Ishikawa (cell line): ENCODE measurements at regions not wholly inside any gene's neighbourhood (a gene's known extent, or its start where the extent isn't known, plus 50 kb on each side); places are given as distances from the start of the nearest gene placed in this dataset.

Experiments used
- CEBPB ChIP-seq: IDR thresholded peaks from 2 replicates; pipeline ENCODE4 v1.6.1; 2012
- CREB1 ChIP-seq: IDR thresholded peaks from 2 replicates; pipeline ENCODE4 v1.6.1; 2012; ENCODE audit warnings: low read depth
- EGR1 ChIP-seq: IDR thresholded peaks from 2 replicates; pipeline ENCODE4 v1.6.1; 2012
- EP300 ChIP-seq: IDR thresholded peaks from 2 replicates; pipeline ENCODE4 v1.6.1; 2012; ENCODE audit warnings: borderline replicate concordance
- FOXM1 ChIP-seq: IDR thresholded peaks from 2 replicates; pipeline ENCODE4 v1.6.1; 2012; ENCODE audit warnings: low read depth, borderline replicate concordance
- MAX ChIP-seq: IDR thresholded peaks from 2 replicates; pipeline ENCODE4 v1.6.1; 2012
- NFIC ChIP-seq: IDR thresholded peaks from 2 replicates; pipeline ENCODE4 v1.6.1; 2012
- RAD21 ChIP-seq: IDR thresholded peaks from 2 replicates; pipeline ENCODE4 v1.6.1; 2012; ENCODE audit warnings: low read depth
- REST ChIP-seq: IDR thresholded peaks from 2 replicates; pipeline ENCODE4 v1.6.1; 2012; ENCODE audit warnings: low read depth, mild to moderate bottlenecking
- TAF1 ChIP-seq: IDR thresholded peaks from 2 replicates; pipeline ENCODE4 v1.6.1; 2012; ENCODE audit warnings: low read depth, mild to moderate bottlenecking
- TCF12 ChIP-seq: IDR thresholded peaks from 2 replicates; pipeline ENCODE4 v1.6.1; 2012; ENCODE audit warnings: low read depth
- TEAD4 ChIP-seq: IDR thresholded peaks from 2 replicates; pipeline ENCODE4 v1.6.1; 2012
- USF1 ChIP-seq: IDR thresholded peaks from 2 replicates; pipeline ENCODE4 v1.6.1; 2012
- YY1 ChIP-seq: IDR thresholded peaks from 2 replicates; pipeline ENCODE4 v1.6.1; 2012; ENCODE audit warnings: low read depth
- ZBTB7A ChIP-seq: IDR thresholded peaks from 2 replicates; pipeline ENCODE4 v1.6.1; 2012; ENCODE audit warnings: low read depth

GRCh38 chr6:81023709-81024108 lies 728.8 kb downstream of the TENT5A start:
- TF ChIP-seq ZBTB7A (no peak), YY1 (no peak), REST (no peak), EP300 (no peak), MAX (no peak), TEAD4 (no peak), TAF1 (no peak), RAD21 (no peak), FOXM1 (no peak), EGR1 (no peak), TCF12 (no peak), CREB1 (no peak), CEBPB (no peak), USF1 (no peak)

- no peak for TF ChIP-seq TAF1
Measured at GRCh38 chr6:81023007-81023582, 729.4 kb downstream of the TENT5A start.

GRCh38 chr6:81003894-81004293 lies 748.6 kb downstream of the TENT5A start:
- TF ChIP-seq ZBTB7A (no peak), EP300 (no peak), RAD21 (no peak), CREB1 (no peak)

GRCh38 chr6:81003156-81003555 lies 749.3 kb downstream of the TENT5A start:
- TF ChIP-seq USF1 (no peak), YY1 (no peak), CEBPB (no peak), REST (no peak), TEAD4 (no peak), TAF1 (no peak), NFIC (no peak), EP300 (no peak)

- TF ChIP-seq ZBTB7A = no peak
- no peak for TF ChIP-seq TEAD4
- no peak for TF ChIP-seq EP300
- no peak for TF ChIP-seq CEBPB
- TF ChIP-seq MAX = no peak
- no peak for TF ChIP-seq EGR1
- no peak for TF ChIP-seq NFIC
- TF ChIP-seq FOXM1 = no peak
- no peak for TF ChIP-seq USF1
- TF ChIP-seq RAD21 = no peak
- no peak for TF ChIP-seq YY1
- TF ChIP-seq TAF1 = no peak
- no peak for TF ChIP-seq TCF12
- no peak for TF ChIP-seq REST
- no peak for TF ChIP-seq CREB1
Measured at GRCh38 chr6:81002126-81002525, 750.4 kb downstream of the TENT5A start.
